ENCODE measurements at regions not wholly inside any gene's neighbourhood (a gene's known extent, or its start where the extent isn't known, plus 50 kb on each side); places are given as distances from the start of the nearest gene placed in this dataset.
"Not testable (repeated sequence)": the region's sequence is repeated elsewhere in the genome, so short reads cannot be mapped to it uniquely, and the experiment has no call there.

GRCh38 chr1:228870041-228870713 lies 134.9 kb downstream of the RHOU start:
- DNase-seq = no peak

DNA sequence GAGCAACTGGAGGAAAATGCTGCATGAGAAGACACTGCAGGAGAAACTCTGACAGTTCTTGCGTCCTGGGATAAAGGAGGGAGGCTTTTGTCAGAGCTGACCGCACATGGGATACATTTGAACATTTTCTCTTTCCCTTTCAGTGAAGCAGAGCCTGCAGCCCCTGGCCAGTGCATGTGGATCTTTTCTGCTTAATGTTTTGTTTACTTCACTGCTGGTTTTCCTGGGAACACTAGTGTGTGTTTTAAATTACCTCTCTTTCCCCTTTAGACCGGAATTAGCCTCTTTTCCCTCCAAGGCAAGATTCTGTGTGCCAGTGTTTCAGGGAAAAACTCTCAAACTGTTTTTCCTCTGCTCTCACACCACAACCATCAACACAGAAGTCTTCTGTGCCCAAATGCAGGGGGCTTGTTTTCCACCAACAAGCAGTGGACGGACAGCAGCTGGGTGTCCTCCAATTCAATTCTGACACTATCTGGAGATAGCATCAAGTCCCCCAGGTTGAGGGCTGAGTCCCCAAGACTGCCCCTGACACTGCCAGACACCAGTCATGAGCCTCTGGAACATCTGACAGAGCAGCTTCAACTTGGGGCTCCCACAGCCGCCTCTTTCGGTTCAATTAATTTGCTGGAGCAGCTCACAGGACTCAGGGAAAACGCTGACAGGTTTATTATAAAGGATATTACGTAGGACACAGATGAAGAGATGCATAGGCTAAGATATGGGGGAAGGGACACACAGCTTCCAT lies 136.2 kb downstream of the RHOU start:
- no peak for DNase-seq

DNA sequence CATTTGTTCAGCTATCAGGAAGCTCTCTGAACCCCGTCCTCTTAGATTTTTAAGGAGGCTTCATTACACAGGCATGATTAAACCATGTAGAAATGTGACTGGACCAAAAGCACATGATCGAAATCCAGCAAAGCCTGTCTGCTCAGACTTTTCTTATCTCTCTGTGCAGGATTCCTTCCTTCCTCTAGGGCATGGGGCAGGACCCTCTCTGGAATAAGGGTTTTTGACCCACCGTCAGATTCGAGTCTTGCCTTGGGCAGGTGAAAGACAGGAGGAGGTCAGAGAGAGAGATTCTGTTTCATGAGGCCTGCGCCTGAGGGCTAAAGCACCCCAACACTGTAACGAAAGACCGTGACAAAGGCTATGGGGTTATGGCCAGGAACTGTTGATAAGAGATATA lies 136.8 kb downstream of the RHOU start:
- DNase-seq = no peak

DNA sequence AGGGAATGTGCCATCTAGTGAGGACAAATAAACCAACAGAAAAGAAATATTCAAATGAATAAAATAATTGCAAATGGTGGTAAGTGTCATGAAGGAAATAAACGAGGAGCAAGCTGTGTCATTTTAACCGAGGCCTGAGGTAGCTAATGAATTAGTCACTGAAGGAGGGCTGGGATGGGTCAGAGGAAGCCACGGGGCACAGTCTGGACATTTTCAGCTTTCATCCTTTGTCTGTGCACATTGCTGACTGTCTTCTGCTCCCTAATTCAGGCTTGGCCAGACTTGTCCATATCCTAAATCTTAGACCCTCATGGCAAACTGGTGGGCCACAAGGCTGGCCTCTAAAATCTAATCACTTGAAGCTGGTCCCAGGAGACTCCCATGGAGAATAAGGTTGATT lies 138.4 kb downstream of the RHOU start:
- no peak for DNase-seq

DNA sequence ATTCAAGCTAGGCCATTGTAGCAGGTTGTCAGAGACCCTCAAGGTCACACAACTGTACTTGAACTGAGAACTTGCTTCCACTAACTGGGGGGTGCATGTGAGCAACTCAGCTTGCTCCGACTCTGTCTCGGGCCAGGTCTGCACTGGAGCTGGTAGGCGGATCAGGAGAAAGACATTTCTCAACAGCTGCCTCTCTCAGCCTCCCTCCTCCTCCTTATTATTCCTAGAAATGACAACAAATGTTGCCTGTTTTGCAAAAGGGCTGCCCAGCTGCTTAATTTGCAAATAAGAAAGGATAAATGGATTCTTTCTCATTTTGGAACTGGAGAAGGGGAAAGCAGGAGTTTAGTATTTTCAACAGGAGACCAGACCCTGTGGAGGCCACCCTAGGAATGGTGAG lies 140.5 kb downstream of the RHOU start:
- no peak for DNase-seq

DNA sequence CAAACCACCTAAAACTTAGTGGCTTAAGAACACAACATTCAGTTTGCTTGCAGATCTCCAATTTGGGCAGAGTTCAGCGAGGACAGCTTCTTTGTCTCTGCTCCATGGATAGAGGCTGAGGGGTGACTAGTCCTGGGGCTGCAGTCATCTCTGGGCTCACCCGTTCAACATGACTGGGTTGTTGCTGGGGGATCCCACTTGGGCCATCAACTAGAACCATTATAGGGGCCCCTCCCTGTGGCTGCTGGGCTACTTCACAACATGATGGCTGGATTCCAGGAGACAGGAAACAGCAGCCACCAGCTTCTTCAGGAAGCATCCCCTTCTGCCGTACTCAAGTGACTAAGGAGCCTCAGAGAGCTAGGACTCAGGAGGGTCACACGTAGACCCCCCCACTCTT lies 140.9 kb downstream of the RHOU start:
- no peak for DNase-seq

DNA sequence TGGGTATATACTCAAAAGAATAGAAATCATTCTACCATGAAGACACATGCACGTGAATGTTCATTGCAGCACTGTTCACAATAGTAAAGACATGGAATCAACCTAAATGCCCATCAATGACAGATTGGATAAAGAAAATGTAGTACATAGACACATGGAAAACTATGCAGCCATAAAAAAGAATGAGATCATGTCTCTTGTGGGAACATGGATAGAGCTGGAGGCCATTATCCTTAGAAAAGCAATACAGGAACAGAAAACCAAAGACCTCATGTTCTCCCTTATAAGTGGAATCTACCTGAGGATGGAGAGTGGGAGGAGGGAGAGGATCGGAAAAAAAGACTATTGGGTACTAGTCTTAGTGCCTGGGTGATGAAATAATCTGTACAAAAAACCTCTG lies 143.9 kb downstream of the RHOU start:
- DNase-seq = no peak

DNA sequence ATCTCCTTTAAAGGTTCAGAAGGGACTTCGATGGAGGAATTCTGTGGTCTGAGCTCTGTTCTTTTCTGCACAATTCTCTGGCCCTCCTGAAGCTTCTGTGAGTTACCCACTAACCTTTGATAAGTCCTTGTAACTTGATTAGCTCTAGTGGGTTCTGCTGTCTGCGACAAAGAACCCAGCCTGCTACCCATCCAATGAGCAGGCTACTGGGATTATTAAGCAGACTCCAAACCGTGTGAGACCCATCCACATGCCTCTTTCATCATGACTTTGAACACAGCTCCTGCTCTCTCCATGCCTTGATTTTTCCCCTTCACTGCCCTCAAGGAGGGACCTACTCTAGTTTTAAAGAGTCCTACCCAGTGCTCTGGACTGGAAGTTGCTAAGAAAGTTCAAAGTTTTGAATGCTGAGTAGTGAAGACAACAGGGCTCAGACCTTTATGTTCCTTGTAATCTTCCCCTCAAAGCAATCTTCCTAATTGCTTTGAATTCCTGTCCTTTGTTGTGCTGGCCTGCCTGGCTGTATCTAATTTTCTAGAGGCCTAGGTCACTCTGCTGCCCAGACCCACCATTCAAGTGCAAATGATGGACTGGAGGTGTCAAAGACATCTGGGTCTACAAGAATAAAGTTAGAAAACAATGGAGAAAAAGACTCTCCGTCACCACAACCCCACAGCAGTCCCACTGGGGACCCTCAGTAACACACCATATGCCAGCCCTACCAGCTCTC lies 146.9 kb downstream of the RHOU start:
- no peak for DNase-seq

DNA sequence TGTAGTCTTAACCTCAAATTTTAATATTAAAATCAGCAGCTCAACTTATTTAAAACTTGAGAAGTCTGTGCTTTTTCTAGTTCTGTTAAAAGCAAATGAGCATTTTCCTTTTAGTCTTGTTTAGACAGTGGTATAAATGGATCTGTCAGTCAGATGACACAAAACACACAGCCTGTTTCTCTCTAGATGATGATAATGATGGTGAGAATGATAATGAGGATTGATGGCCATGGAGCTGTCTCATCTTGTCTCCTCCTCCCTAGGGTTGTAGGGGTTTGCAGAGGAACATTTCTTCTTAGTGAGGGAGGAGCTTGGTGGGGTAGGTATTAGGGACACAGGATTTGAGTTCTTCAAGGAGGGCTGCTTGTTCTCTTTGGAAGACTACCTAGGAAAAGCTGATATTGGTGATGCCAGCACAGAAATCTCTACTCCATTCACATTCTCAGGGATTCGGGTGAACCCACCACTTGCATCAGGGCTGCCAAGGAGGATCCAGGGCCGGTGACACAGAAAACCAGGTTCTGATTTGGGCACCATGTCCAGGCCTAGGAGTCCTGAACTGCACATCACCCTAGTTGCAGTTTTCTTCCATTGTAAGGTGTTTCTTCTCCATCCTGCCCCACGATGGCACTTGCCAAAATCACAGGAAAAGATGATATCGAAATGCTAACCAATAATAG lies 147.6 kb downstream of the RHOU start:
- DNase-seq = no peak

DNA sequence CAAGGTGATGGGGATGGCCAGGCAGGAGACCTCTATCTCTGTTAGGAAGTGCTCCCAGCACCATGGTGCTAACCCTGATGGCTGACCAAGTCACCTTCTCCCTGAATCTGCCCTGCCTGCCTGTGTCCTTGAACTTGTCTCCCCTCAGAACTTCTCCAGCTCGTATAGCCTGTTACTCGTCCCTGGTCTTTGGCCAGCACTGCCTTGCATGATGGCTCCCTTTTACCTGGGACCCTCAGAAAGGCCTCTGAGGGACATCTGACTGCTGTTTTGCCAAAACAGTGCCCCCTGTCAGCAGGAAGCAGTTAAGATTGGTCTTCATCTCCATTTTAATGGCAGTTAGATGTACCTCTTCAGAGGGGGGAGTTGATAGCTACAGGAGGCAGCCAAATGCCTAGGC lies 148.3 kb downstream of the RHOU start:
- DNase-seq = no peak

- no peak for DNase-seq
Observed at GRCh38 chr1:228884196-228884595, 148.9 kb downstream of the RHOU start.

GRCh38 chr1:228884615-228885566 lies 149.6 kb downstream of the RHOU start:
- DNase-seq = no peak

DNA sequence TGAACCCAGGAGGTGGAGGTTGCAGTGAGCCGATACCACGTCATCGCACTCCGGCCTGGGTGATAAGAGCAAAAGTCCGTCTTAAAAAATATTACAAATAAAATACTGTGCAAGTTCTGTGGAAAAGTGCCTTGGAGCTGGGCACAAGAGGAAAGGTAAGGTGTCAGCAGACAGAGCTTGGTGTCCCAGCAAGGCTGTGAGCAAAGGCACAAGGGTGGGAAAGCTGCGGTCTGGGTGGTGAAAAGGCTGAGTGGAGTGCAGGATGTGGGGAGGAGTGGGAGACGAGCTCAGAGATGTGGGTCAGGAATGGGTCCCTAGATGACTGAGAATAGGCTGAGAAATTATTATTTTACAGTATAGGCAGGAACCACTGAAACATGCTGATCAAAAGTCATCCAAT lies 150.6 kb downstream of the RHOU start:
- DNase-seq = no peak

GRCh38 chr1:228887101-228887500 lies 151.8 kb downstream of the RHOU start:
- DNase-seq = no peak

GRCh38 chr1:228887960-228888359 lies 152.7 kb downstream of the RHOU start:
- DNase-seq = no peak

DNA sequence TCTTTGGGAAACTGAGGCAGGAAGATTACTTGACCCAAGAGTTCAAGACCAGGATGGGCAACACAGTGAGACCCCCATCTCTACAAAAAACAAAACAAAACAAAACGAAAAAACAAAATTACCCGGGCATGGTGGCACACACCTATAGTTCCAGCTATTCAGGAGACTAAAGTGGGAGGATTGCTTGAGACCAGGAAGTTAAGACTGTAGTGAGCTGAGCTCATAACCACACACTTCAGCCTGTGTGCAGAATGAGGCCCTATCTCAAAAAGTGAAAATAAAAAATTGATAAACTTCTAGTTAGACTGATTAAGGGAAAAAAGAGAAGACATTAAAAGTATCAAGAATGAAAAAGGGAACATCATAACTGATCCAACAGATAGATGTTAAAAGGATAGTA lies 154.0 kb downstream of the RHOU start:
- DNase-seq = no peak

DNA sequence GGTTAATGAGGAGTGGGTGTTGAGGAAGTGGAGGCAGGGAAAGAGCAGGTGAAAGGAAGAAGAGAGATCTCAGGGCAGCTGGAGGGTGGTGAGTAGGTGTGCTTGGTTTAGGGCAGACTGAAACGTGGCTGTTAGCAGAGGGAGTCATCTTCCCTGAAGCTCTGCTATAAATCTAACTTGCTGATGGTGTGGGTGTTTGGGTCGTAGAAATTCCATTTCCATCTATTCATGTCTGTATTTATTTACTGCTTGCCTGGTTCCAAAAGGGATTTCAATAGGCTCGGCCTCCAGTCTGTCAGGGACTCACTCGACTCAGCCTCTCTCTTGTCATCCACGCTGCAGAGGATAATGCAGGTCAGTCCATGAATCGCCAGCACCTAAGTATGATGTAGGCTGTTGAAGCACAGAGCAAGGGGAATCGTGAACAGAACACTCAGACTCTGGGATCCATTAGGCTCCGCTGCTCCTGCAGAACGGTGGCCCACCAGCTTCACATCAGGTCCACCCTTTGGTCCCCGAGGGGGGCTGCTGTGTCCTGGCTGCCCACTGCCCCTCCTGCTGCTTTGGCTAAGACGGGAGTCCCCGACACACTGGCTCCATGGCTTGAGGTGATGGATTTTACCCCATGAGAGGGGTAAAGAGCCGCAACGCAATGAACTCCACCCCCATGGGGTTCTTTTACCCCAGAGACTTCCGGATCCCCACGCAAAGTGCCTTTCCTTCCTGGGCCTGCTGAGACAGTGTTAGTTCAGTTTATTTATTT lies 156.2 kb downstream of the RHOU start:
- DNase-seq = no peak

DNA sequence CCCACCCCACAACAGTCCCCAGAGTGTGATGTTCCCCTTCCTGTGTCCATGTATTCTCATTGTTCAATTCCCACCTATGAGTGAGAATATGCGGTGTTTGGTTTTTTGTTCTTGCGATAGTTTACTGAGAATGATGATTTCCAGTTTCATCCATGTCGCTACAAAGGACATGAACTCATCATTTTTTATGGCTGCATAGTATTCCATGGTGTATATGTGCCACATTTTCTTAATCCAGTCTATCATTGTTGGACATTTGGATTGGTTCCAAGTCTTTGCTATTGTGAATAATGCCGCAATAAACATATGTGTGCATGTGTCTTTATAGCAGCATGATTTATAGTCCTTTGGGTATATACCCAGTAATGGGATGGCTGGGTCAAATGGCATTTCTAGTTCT lies 156.9 kb downstream of the RHOU start:
- not testable (repeated sequence) for DNase-seq

DNA sequence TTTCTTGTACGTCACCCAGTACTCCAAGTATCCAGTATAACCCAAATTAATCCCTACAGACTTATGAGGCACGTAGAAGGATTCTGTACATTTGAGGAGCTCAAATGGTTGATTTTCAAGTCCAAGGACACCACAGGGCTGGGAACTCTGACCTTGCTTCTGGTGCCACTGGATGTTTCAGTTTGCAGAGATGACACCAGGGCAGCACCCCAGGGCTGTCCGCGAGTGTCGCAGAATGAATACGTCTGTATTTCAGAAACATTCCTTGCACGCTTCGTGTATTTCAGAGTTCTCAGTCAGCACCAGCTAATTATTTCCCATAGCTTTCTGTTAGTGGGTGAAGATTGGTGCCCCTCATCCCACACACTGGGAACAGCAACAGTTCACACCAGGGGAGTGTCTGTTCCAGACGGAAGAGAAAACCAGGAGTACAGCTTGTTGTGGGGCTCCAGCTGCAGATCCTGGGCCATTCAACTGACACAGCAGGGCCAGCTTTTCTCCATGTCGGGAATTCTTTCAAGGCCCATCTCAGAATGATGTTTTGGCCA lies 159.2 kb downstream of the RHOU start:
- DNase-seq = no peak

- DNase-seq = no peak
Observed at GRCh38 chr1:228897901-228898300, 162.6 kb downstream of the RHOU start.

GRCh38 chr1:228898582-228898992 lies 163.3 kb downstream of the RHOU start:
- no peak for DNase-seq
